Fibroblast of villous mesenchyme (primary cell): ENCODE measurements at regions not wholly inside any gene's neighbourhood (a gene's known extent, or its start where the extent isn't known, plus 50 kb on each side); places are given as distances from the start of the nearest gene placed in this dataset.

Experiments used
- DNase-seq: peaks from one replicate; pipeline ENCODE4 v3.0.0-alpha.2; 2010; ENCODE audit warnings: low read depth
- H3K4me3 ChIP-seq: 2 replicates; pipeline ENCODE4 v1.5.1; 2011; ENCODE audit warnings: low read depth, mild to moderate bottlenecking, low read length
- CTCF ChIP-seq: IDR thresholded peaks from 2 replicates; pipeline ENCODE4 v1.5.1; 2012; ENCODE audit warnings: low read depth, mild to moderate bottlenecking, low read length; ENCODE audit not compliant: insufficient read depth

DNA sequence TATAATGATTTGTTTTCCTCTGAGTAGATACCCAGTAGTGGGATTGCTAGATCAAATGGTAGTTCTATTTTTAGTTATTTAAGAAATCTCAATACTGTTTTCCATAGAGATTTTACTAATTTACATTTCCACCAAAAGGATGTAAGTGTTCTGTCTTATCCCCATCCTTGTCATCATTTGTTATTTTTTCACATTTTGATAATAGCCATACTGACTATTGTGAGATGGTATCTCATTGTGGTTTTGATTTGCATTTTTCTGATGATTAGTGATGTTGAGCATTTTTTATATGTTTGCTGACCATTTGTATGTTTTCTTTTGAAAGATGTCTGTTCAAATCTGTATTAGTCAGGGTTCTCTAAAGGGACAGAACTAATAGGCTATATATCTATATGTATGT lies 160.0 kb upstream of the TMEM229A start:
- no peak for TF ChIP-seq CTCF
- H3K4me3 ChIP-seq: no peak overlapping the region

GRCh38 chr7:124191713-124192112 lies 158.8 kb upstream of the TMEM229A start:
- no peak for DNase-seq
- TF ChIP-seq CTCF: no peak
- H3K4me3 ChIP-seq: no peak overlapping the region

More for the DNA sequence above, 160.0 kb upstream of the TMEM229A start:
- DNase-seq: no peak

- no peak for DNase-seq
- TF ChIP-seq CTCF: no peak
- H3K4me3 ChIP-seq: no peak overlapping the region
Measured at GRCh38 chr7:124191030-124191429, 158.2 kb upstream of the TMEM229A start.

GRCh38 chr7:124188576-124188975 lies 155.7 kb upstream of the TMEM229A start:
- no peak for TF ChIP-seq CTCF
- no peak overlapping the region for H3K4me3 ChIP-seq
- DNase-seq: no peak

DNA sequence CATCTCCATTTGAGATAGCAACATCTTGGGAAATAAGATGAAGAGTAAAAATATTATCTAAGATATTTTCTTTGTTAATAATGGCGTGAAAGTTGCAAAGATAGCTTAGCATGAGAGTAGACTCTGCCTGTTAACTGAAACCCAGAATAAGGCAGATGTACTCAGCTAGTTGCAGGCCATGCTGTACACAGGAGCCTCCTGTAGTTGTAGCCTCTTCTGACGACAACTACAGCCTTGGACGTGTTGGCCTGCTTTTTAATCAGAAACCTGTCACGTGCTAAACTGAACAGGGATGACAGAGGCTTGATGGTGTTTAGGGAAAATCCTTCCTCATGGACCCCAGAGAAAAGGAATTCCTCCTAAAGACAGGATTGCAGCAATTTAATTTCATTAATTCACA lies 155.1 kb upstream of the TMEM229A start:
- no peak overlapping the region for H3K4me3 ChIP-seq
- no peak for TF ChIP-seq CTCF
- no peak for DNase-seq

- H3K4me3 ChIP-seq: no peak overlapping the region
- no peak for TF ChIP-seq CTCF
- no peak for DNase-seq
Measured at GRCh38 chr7:124183649-124184048, 150.8 kb upstream of the TMEM229A start.

DNA sequence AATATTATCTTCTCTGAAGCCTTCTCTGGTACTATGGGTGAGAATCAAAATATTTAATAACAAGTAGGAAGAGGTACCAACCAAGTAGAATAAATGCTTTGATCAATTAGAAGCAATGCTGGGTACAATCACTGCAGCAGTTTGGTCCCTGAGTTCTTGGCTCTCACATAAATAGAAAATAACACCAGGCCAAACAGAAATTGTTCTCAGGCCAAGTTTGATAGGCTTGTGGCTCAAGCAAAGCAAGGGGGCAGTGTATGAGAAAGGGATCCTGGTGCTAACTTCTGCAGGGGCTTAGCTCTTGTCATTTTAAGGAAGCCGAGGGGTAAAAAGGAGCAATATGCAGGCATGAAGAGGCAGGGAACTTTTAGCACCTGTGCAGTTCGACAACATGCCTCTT lies 146.8 kb upstream of the TMEM229A start:
- no peak for DNase-seq
- H3K4me3 ChIP-seq: no peak overlapping the region
- TF ChIP-seq CTCF: no peak
